GM04503 (cell line): ENCODE measurements at regions not wholly inside any gene's neighbourhood (a gene's known extent, or its start where the extent isn't known, plus 50 kb on each side); places are given as distances from the start of the nearest gene placed in this dataset.

Source experiments
- DNase-seq: peaks from one replicate; pipeline ENCODE4 v3.0.0-alpha.2; 2012; ENCODE audit warnings: low read depth

DNA sequence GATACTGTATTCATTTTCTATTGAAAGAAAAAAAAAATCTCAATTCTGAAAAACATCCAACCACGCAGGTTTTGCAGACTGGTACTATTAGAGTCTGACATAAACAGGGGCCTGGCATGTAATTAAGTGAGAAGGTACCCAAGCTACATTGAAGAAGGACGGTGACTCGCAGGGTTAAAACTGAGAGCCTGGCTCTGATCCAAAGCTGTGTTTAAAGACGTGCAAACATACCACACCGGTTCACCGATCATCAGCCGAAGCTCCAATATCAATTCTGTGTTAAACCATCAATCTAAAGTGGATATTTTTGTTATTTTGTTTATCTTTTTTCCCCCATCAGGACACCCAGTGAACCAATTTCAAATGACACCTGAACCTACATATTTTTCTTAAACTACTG is 108.1 kb upstream of the DIO3 start:
- DNase-seq, result no peak

- DNase-seq, result no peak
These were observed 107.1 kb upstream of the DIO3 start for GRCh38 chr14:101454229-101454628.

DNA sequence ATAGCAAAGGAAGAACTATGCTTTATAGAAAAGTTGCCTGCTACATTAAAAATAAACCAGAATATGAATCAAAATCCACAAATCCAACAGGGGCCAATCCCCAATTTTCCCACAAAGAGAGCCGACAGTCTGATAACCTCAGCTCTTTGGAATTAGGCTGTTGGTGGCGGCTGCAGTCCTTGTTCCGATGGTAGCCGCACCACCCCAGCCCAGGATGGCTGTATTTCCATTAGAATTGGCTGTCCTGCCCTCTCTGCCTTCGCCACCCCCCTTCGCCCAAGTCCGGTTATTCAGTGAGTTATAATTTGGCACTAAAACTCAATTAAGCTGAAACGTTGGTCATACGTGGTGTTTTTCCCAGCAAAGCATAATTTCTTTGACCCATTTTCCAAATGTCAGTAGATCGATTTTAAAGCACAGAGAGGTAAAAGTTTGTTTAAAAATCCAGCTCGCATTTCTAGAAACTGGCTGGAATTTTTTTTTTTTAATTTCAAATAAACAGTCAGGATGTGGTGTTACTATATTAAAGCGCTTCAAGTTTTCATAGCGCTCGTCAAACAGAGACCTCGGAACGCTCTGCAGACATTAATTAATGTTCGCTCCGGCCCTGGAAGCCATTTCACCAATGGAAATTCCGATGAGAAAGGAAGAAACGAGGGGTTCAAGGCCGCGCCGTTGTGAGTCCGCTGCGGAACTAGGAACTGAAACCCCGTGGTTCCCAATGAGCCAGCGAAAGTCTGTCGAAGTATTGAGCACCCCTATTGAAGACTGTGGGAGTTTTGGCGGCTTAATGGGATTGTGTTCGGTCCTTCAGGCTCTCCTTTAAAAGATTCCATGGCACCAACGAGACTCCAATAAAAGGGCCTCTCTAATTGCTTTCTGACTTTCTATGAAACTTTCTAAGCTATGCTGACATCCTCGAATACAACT is 104.8 kb upstream of the DIO3 start:
- no peak for DNase-seq

GRCh38 chr14:101457301-101457935 is 103.9 kb upstream of the DIO3 start:
- no peak for DNase-seq

DNA sequence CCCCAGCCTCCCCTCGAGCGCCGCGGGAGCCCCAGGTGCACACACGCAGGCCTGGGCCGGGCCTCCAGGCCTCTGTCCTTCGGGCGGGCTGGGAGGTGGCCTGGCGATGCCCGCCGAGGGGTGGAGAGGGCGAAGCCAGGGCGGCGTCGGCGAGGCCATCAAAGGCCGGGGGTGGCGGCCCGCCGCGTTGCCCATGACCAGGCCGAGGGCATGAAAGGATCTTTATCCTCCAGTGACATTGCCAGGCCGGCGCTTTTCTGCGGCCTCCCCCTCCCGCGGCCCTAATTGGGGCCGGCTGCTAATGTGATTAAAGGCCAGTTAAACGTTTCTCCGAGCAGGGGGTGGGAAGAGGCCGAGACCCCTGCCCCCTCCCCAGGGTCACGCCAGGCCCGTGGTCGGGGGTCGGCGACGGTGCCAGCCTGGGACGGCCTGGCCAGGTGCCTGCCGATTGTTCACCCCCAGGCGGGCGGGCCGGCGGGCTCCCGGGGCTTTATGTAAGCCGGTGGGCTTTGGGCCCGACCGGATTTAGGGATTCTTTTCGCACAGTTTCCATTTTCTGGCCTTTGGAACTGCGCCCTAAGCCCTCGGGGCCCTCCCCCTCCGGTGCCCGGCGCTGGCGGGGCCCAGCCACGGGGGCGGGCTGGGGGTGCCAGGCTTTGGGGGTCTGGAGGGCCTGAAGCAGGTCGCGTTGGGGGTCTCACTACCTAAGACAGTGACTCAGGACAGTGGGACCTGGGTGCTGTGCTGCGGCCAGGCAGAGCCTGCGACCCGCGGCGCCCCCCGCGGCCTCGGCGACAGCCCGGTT is 103.2 kb upstream of the DIO3 start:
- DNase-seq, result no peak

- no peak for DNase-seq
These were observed 102.3 kb upstream of the DIO3 start for GRCh38 chr14:101458741-101459550.

- DNase-seq, result no peak
These were observed 101.8 kb upstream of the DIO3 start for GRCh38 chr14:101459551-101459900.

- no peak for DNase-seq
These were observed 100.8 kb upstream of the DIO3 start for GRCh38 chr14:101460521-101460920.

DNA sequence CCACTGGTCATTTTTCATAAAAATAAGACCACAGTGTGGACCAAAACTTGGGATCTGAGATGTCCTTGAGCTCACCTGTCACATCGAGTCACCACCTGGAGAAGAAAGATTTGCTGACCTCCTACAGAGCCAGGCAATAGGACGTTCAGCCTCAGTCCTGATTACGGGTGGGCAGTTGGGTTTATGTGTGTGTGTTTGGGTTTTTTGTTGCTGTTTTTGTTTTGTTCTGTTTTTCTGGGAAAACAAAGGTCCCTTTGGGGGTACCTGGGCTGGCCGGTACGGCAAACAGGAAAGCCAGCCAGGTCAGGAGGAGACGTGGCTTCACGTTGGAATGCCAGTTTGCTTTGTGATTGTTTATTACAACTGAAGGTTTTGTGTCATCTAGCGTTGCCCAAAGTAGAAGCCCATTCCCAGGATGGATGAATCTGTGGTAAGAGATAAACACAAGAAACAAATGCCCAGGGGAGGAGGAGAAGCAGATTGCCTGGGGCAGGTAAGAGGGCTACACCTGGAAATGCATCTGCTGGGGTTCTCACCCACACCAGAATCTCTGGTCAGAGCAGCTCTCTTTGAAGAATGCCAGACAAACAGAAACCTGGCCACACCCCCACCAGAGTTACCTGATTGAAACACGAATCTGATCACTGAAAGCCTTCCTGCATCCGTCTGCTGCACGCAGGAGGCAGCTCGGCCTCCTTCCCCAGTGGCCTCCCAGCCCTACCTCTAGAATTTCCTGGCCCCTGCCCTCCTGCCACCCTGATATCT is 100.1 kb upstream of the DIO3 start:
- no peak for DNase-seq

GRCh38 chr14:101461891-101462290 is 99.4 kb upstream of the DIO3 start:
- DNase-seq, result no peak

DNA sequence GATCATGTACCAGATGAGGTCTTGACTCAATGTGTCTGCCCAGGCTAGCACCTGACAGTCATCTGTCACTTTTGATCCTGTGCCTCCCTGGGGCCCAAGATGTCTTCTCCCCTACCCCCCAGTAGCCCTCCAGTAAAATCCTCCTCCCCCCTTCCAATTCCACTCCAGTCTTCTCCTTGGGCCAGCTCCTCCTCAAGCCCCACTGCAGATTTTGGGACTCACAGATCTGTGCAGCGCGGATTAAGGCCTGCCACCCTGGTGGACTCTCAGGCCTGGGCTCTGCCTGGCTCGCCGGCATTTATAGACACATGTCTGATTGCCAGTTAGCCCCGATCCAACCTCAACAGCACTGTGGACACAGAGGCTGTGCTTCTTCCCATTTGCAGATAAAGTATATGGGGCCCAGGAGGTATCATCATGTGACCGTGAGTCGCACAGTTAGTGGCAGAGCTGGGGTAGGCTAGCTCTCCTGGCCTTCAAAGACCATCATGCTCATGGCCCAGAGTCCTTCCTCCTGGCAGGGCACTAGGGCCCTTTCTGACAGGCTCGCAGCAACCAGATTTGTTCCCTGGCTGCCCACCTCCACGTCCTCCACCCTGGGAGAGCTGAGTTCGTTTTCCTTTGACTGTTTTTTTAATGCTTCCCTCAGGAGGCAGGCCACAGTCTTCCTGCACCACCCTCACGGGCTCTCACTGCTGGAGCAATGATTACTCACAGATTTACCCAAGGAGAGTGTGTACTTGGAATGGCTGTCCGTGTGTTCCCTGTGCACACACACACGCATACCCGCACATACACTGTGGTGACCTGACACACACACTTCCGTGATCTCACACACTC is 98.3 kb upstream of the DIO3 start:
- no peak for DNase-seq

GRCh38 chr14:101463566-101464171 is 97.6 kb upstream of the DIO3 start:
- no peak for DNase-seq

DNA sequence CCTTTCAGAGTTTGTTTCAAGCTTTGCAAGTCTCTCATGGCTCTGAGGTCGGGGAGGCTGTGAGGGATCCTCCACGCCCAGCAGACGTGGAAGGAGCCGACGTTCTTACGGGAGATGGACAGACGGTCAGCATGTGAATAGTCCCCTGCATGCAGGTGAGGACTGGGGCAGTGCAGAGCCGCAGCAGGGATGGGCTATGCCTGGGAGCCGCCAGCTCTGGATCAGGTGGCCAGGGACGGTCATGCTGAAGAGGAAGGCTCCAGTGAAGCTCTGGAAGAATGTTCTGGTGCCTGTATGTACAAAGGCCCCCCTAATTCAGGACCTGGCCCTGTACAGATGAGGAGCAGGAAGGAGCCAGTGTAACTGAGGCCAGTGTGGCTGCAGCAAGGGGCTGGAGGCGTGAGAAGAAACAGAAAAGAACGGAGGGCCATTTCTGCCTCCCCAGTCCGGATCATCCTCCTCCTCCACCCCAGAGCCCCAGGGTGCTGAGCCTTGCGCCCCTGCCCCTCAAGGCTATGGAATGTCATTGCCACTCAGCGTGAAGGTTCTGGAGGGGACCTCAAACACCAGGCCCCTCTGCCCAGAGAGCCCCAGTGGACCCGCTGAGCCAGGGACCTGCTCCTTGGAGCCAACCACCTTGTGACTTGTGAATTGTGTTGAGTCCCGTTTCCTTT is 96.8 kb upstream of the DIO3 start:
- DNase-seq, result no peak

- DNase-seq, result no peak
These were observed 96.1 kb upstream of the DIO3 start for GRCh38 chr14:101464984-101465794.

GRCh38 chr14:101465795-101466448 is 95.4 kb upstream of the DIO3 start:
- no peak for DNase-seq

DNA sequence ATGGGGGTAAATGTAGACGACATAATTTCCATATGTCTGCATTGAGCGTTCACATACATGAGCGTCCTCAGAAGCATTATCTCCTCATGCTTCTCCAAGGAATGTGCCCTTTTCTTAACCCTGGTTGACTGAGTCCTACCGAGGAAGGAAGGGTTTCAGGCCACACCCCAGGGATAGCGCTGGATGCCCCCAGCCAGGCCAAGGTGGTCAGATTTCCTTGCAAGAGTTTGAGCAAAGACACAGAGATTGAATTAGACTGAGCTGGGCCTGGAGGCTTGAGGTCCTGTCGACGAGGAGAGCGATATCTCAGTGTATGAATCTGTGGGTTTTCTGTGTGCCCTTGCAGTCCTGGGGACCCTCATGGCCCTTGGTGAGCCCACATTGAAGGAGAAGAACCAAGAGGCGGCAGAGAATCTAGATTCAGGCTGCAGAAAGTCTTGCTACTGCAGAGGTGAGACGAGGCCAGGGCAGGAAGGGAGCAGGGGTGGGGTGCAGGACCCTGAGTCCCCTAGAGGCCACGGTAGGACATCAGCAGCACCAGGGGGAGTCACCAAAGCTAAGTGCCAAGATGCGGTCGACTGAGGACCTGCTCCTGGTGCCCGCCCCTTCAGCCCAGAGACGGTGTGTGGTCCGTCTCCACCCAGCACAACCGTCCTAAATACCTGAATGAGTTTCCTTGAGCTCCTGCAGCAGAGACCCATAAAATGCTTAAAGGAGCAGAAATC is 94.7 kb upstream of the DIO3 start:
- DNase-seq, result no peak
